GM23338 (cell line): ENCODE measurements at regions not wholly inside any gene's neighbourhood (a gene's known extent, or its start where the extent isn't known, plus 50 kb on each side); places are given as distances from the start of the nearest gene placed in this dataset.
A peak's percentile ranks its signal among the peaks of the same experiment; 100 is the strongest.

ENCODE experiments used
- ATAC-seq: fragments of 200-7000 bp; cut with Tn5 transposase; 3 replicates; pipeline ENCODE4 v1.9.1; 2020
- DNase-seq: peaks from one replicate; pipeline ENCODE4 v3.0.0-alpha.2; 2015; ENCODE audit warnings: low spot score
- H2AFZ ChIP-seq: fragments of 200-600 bp; sonication (generic); 2 replicates; pipeline ENCODE4 v1.8.0; 2016; ENCODE audit warnings: antibody characterized with exemption, mild to moderate bottlenecking, moderate library complexity
- H3F3A ChIP-seq: fragments of 200-600 bp; sonication (generic); replicated peaks from 2 replicates; pipeline ENCODE4 v1.8.0; 2017; ENCODE audit warnings: antibody characterized with exemption, mixed run types, low read depth
- H3K27ac ChIP-seq: fragments of 200-600 bp; sonication (generic); 2 replicates; pipeline ENCODE4 v1.6.1; 2016; ENCODE audit warnings: low read depth
- H3K27me3 ChIP-seq: fragments of 200-600 bp; sonication (generic); 2 replicates; pipeline ENCODE4 v1.8.0; 2016; ENCODE audit warnings: mild to moderate bottlenecking, mixed run types, moderate library complexity; ENCODE audit not compliant: insufficient read depth
- H3K36me3 ChIP-seq: fragments of 200-600 bp; sonication (generic); 2 replicates; pipeline ENCODE4 v1.8.0; 2016; ENCODE audit warnings: mild to moderate bottlenecking; ENCODE audit not compliant: insufficient read depth
- H3K4me1 ChIP-seq: fragments of 200-600 bp; sonication (generic); 2 replicates; pipeline ENCODE4 v1.8.0; 2016; ENCODE audit warnings: mild to moderate bottlenecking, moderate library complexity; ENCODE audit not compliant: insufficient read depth
- H3K4me2 ChIP-seq: fragments of 200-600 bp; sonication (generic); 2 replicates; pipeline ENCODE4 v1.7.1; 2017; ENCODE audit warnings: mixed run types
- H3K4me3 ChIP-seq: fragments of 200-600 bp; sonication (generic); 2 replicates; pipeline ENCODE4 v1.6.1; 2016; ENCODE audit warnings: mixed run types
- H3K79me2 ChIP-seq: fragments of 200-600 bp; sonication (generic); replicated peaks from 2 replicates; pipeline ENCODE4 v1.8.0; 2017; ENCODE audit warnings: mild to moderate bottlenecking; ENCODE audit not compliant: insufficient read depth
- H3K9me2 ChIP-seq: fragments of 200-600 bp; sonication (generic); 2 replicates; pipeline ENCODE4 v1.8.0; 2017; ENCODE audit not compliant: insufficient read depth
- H4K20me1 ChIP-seq: fragments of 200-600 bp; sonication (generic); replicated peaks from 2 replicates; pipeline ENCODE4 v1.8.0; 2017; ENCODE audit warnings: mild to moderate bottlenecking; ENCODE audit not compliant: insufficient read depth
- H3K27ac Mint-ChIP-seq: 2 replicates; pipeline ENCODE4 v1.8.0; 2020; ENCODE audit warnings: inconsistent platforms, mild to moderate bottlenecking, moderate library complexity, mixed read lengths
- H3K27me3 Mint-ChIP-seq: 3 replicates; pipeline ENCODE4 v1.8.0; 2022; ENCODE audit warnings: low read depth, mild to moderate bottlenecking, moderate library complexity, mixed read lengths, inconsistent platforms; ENCODE audit not compliant: insufficient read depth, poor library complexity
- H3K36me3 Mint-ChIP-seq: 3 replicates; pipeline ENCODE4 v1.8.0; 2021; ENCODE audit warnings: low read depth, mild to moderate bottlenecking, inconsistent platforms, moderate library complexity, mixed read lengths
- H3K4me1 Mint-ChIP-seq: 3 replicates; pipeline ENCODE4 v1.8.0; 2020; ENCODE audit warnings: mild to moderate bottlenecking, inconsistent platforms, mixed read lengths
- H3K4me3 Mint-ChIP-seq: 3 replicates; pipeline ENCODE4 v1.8.0; 2021; ENCODE audit warnings: moderate library complexity, mild to moderate bottlenecking, inconsistent platforms, mixed read lengths
- H3K9me3 Mint-ChIP-seq: 3 replicates; pipeline ENCODE4 v1.8.0; 2020; ENCODE audit warnings: moderate library complexity, mild to moderate bottlenecking, inconsistent platforms, mixed read lengths
- CTCF ChIP-seq, 2 experiments: fragments of 200-600 bp in 1 of 2; sonication (generic) in 1 of 2; conservative IDR thresholded peaks; 2 replicates each; pipeline versions ENCODE4 v1.5.1 to v1.6.1; 2016 to 2017; ENCODE audit warnings: antibody characterized with exemption in 2 of 2, low read depth in 2 of 2, mild to moderate bottlenecking in 2 of 2, moderate library complexity in 1 of 2
- ETS1 ChIP-seq: IDR thresholded peaks from 2 replicates; pipeline ENCODE4 v1.6.1; 2016; ENCODE audit warnings: antibody characterized with exemption
- EZH2 ChIP-seq: fragments of 200-600 bp; sonication (generic); IDR thresholded peaks from one replicate; pipeline ENCODE4 v1.8.0; 2017; ENCODE audit warnings: antibody characterized with exemption, mild to moderate bottlenecking, low read depth; ENCODE audit not compliant: unreplicated experiment
- POLR2AphosphoS5 ChIP-seq: IDR thresholded peaks from 2 replicates; pipeline ENCODE4 v1.6.1; 2016; ENCODE audit warnings: antibody characterized with exemption, low read depth
- STAT1 ChIP-seq: IDR thresholded peaks from one replicate; pipeline ENCODE4 v1.6.1; 2016; ENCODE audit warnings: antibody characterized with exemption; ENCODE audit not compliant: unreplicated experiment
- ZNF114 ChIP-seq: fragments of 250-450 bp; sonication (Bioruptor Pico); IDR thresholded peaks from 2 replicates; pipeline ENCODE4 v1.5.0; 2020; ENCODE audit warnings: mild to moderate bottlenecking, moderate library complexity
- ZNF331 ChIP-seq: fragments of 250-450 bp; sonication (Bioruptor Pico); IDR thresholded peaks from 2 replicates; pipeline ENCODE4 v1.5.0; 2020; ENCODE audit warnings: low read depth, mild to moderate bottlenecking, moderate library complexity
- ZNF462 ChIP-seq: fragments of 250-450 bp; sonication (Bioruptor Pico); IDR thresholded peaks from 2 replicates; pipeline ENCODE4 v1.5.0; 2020; ENCODE audit warnings: mild to moderate bottlenecking, moderate library complexity

GRCh38 chr3:56917361-56918110 lies 115.8 kb upstream of the ARHGEF3 start (continued):
- TF ChIP-seq ZNF462, result no peak
- no peak for TF ChIP-seq ZNF331 (CRISPR knock-in tag)
- no peak for TF ChIP-seq STAT1
- TF ChIP-seq ZNF114, result no peak
- no peak for TF ChIP-seq ETS1
- TF ChIP-seq EZH2, result no peak

GRCh38 chr3:56916716-56917360 lies 115.1 kb upstream of the ARHGEF3 start:
- no peaks in the 10 kb centered on the region for H3K9me2 ChIP-seq
- H3K27ac Mint-ChIP-seq, result no peak overlapping the region
- no peak overlapping the region for H3K4me3 ChIP-seq
- H3K36me3 ChIP-seq, result no peaks in the 10 kb centered on the region; the same call in 1 of the 2 replicates
- H3K27me3 Mint-ChIP-seq, result peaks cover 6% of the 10 kb centered on the region
- H3K79me2 ChIP-seq, result no peaks in the 10 kb centered on the region
- 0 out of 2 replicates have a peak overlapping the region, but pooled peaks have one; percentile 55 for H3K4me2 ChIP-seq
- H3K27ac ChIP-seq, result no peak overlapping the region
- peaks cover 28% of the 10 kb centered on the region for H3K4me1 ChIP-seq
- no peak overlapping the region for H2AFZ ChIP-seq
- no peaks in the 10 kb centered on the region for H4K20me1 ChIP-seq
- H3K27me3 ChIP-seq, result no peaks in the 10 kb centered on the region
- H3F3A ChIP-seq, result no peaks in the 10 kb centered on the region
- H3K4me1 Mint-ChIP-seq, result peaks cover 31% of the 10 kb centered on the region
- H3K4me3 Mint-ChIP-seq, result no peak overlapping the region
- H3K36me3 Mint-ChIP-seq, result no peaks in the 10 kb centered on the region
- no peaks in the 10 kb centered on the region for H3K9me3 Mint-ChIP-seq
- ATAC-seq (no peak), DNase-seq (no peak)
- TF ChIP-seq CTCF (conservative IDR thresholded peaks at IDR 0.05; ENCODE audit: low read depth in 2 of 2) (no peak), POLR2AphosphoS5 (no peak), EZH2 (no peak), ZNF331 (CRISPR knock-in tag) (no peak), ZNF114 (no peak), ETS1 (no peak), STAT1 (no peak)
